ENCODE measurements at regions not wholly inside any gene's neighbourhood (a gene's known extent, or its start where the extent isn't known, plus 50 kb on each side); places are given as distances from the start of the nearest gene placed in this dataset.

GRCh38 chr10:59072038-59072437 is 104.4 kb upstream of the PHYHIPL start:
- DNase-seq (ENCODE audit: extremely low read depth, insufficient read length): no peak
- H3K27me3 ChIP-seq (replicated peaks; ENCODE audit: control insufficient read depth, insufficient read depth, low read length): no peaks in the 10 kb centered on the region
- H3K4me3 ChIP-seq (replicated peaks; ENCODE audit: low read depth, low read length): no peak overlapping the region
- H3K36me3 ChIP-seq (ENCODE audit: control insufficient read depth, insufficient read depth, low read length): no peaks in the 10 kb centered on the region
- TF ChIP-seq CTCF (IDR thresholded peaks at IDR 0.05; ENCODE audit: insufficient read depth, low read length, poor library complexity, severe bottlenecking): no peak

GRCh38 chr10:59073456-59074053 is 102.9 kb upstream of the PHYHIPL start:
- DNase-seq (ENCODE audit: extremely low read depth, insufficient read length): no peak
- TF ChIP-seq CTCF (IDR thresholded peaks at IDR 0.05; ENCODE audit: insufficient read depth, low read length, poor library complexity, severe bottlenecking): no peak
- Histone ChIP-seq H3K27me3 (replicated peaks; ENCODE audit: control insufficient read depth, insufficient read depth, low read length) (no peaks in the 10 kb centered on the region), H3K36me3 (ENCODE audit: control insufficient read depth, insufficient read depth, low read length) (no peaks in the 10 kb centered on the region), H3K4me3 (replicated peaks; ENCODE audit: low read depth, low read length) (no peak overlapping the region)

GRCh38 chr10:59075576-59075975 is 100.9 kb upstream of the PHYHIPL start:
- no peak for DNase-seq (ENCODE audit: extremely low read depth, insufficient read length)
- Histone ChIP-seq H3K27me3 (replicated peaks; ENCODE audit: control insufficient read depth, insufficient read depth, low read length) (no peaks in the 10 kb centered on the region), H3K36me3 (ENCODE audit: control insufficient read depth, insufficient read depth, low read length) (no peaks in the 10 kb centered on the region), H3K4me3 (replicated peaks; ENCODE audit: low read depth, low read length) (no peak overlapping the region)
- no peak for TF ChIP-seq CTCF (IDR thresholded peaks at IDR 0.05; ENCODE audit: insufficient read depth, low read length, poor library complexity, severe bottlenecking)

- Histone ChIP-seq H3K36me3 (ENCODE audit: control insufficient read depth, insufficient read depth, low read length) (no peaks in the 10 kb centered on the region), H3K4me3 (replicated peaks; ENCODE audit: low read depth, low read length) (no peak overlapping the region), H3K27me3 (replicated peaks; ENCODE audit: control insufficient read depth, insufficient read depth, low read length) (no peaks in the 10 kb centered on the region)
- no peak for TF ChIP-seq CTCF (IDR thresholded peaks at IDR 0.05; ENCODE audit: insufficient read depth, low read length, poor library complexity, severe bottlenecking)
- DNase-seq (ENCODE audit: extremely low read depth, insufficient read length): no peak
Observed at GRCh38 chr10:59077855-59078254, 98.6 kb upstream of the PHYHIPL start.

GRCh38 chr10:59078978-59079377 is 97.5 kb upstream of the PHYHIPL start:
- no peak for DNase-seq (ENCODE audit: extremely low read depth, insufficient read length)
- Histone ChIP-seq H3K36me3 (ENCODE audit: control insufficient read depth, insufficient read depth, low read length) (no peaks in the 10 kb centered on the region), H3K27me3 (replicated peaks; ENCODE audit: control insufficient read depth, insufficient read depth, low read length) (no peaks in the 10 kb centered on the region), H3K4me3 (replicated peaks; ENCODE audit: low read depth, low read length) (no peak overlapping the region)
- no peak for TF ChIP-seq CTCF (IDR thresholded peaks at IDR 0.05; ENCODE audit: insufficient read depth, low read length, poor library complexity, severe bottlenecking)

Data from GM06990 (cell line).